MM.1S (cell line): ENCODE measurements at regions not wholly inside any gene's neighbourhood (a gene's known extent, or its start where the extent isn't known, plus 50 kb on each side); places are given as distances from the start of the nearest gene placed in this dataset.
"Not testable (repeated sequence)": the region's sequence is repeated elsewhere in the genome, so short reads cannot be mapped to it uniquely, and the experiment has no call there.

Source experiments
- DNase-seq: peaks from one replicate; pipeline ENCODE4 v3.0.0-alpha.2; 2015
- H2AFZ ChIP-seq: fragments of 300-600 bp; sonication (generic); 2 replicates; pipeline ENCODE4 v1.6.0; 2016; ENCODE audit warnings: antibody characterized with exemption, low read length
- H3F3A ChIP-seq: fragments of 300-600 bp; sonication (generic); 2 replicates; pipeline ENCODE4 v1.6.1; 2016; ENCODE audit warnings: mild to moderate bottlenecking, antibody characterized with exemption, low read length, moderate library complexity, mixed read lengths; ENCODE audit not compliant: insufficient read depth
- H3K27ac ChIP-seq: fragments of 300-600 bp; sonication (generic); 2 replicates; pipeline ENCODE4 v1.5.1; 2016; ENCODE audit warnings: mild to moderate bottlenecking, low read length
- H3K27me3 ChIP-seq: fragments of 300-600 bp; sonication (generic); replicated peaks from 2 replicates; pipeline ENCODE4 v1.6.0; 2016; ENCODE audit warnings: low read length; ENCODE audit not compliant: insufficient read depth
- H3K36me3 ChIP-seq: fragments of 300-600 bp; sonication (generic); replicated peaks from 2 replicates; pipeline ENCODE4 v1.6.1; 2016; ENCODE audit warnings: mild to moderate bottlenecking, low read length, mixed read lengths; ENCODE audit not compliant: insufficient read depth
- H3K4me1 ChIP-seq: fragments of 300-600 bp; sonication (generic); 2 replicates; pipeline ENCODE4 v1.6.1; 2016; ENCODE audit warnings: low read length, mixed read lengths
- H3K4me2 ChIP-seq: fragments of 300-600 bp; sonication (generic); 2 replicates; pipeline ENCODE4 v1.6.0; 2016; ENCODE audit warnings: low read depth, low read length
- H3K4me3 ChIP-seq: fragments of 300-600 bp; sonication (generic); 2 replicates; pipeline ENCODE4 v1.5.1; 2016; ENCODE audit warnings: low read length, mixed read lengths
- H3K79me2 ChIP-seq: fragments of 300-600 bp; sonication (generic); 2 replicates; pipeline ENCODE4 v1.6.1; 2016; ENCODE audit warnings: mixed run types, low read length, mixed read lengths
- H3K9ac ChIP-seq: fragments of 300-600 bp; sonication (generic); 2 replicates; pipeline ENCODE4 v1.6.1; 2016; ENCODE audit warnings: low read length, mixed read lengths
- H3K9me2 ChIP-seq: fragments of 300-600 bp; sonication (generic); replicated peaks from 2 replicates; pipeline ENCODE4 v1.6.1; 2016; ENCODE audit warnings: mild to moderate bottlenecking, low read length, mixed read lengths; ENCODE audit not compliant: insufficient read depth
- H3K9me3 ChIP-seq: fragments of 300-600 bp; sonication (generic); replicated peaks from 2 replicates; pipeline ENCODE4 v1.6.1; 2016; ENCODE audit warnings: mild to moderate bottlenecking, low read length, mixed read lengths; ENCODE audit not compliant: insufficient read depth
- H4K20me1 ChIP-seq: fragments of 300-600 bp; sonication (generic); 2 replicates; pipeline ENCODE4 v1.6.1; 2016; ENCODE audit warnings: mild to moderate bottlenecking, low read length, moderate library complexity, mixed read lengths; ENCODE audit not compliant: insufficient read depth
- CTCF ChIP-seq: fragments of 300-600 bp; sonication (generic); IDR thresholded peaks from 2 replicates; pipeline ENCODE4 v1.5.1; 2016; ENCODE audit warnings: antibody characterized with exemption, low read length, mixed read lengths
- EZH2 ChIP-seq: fragments of 300-600 bp; sonication (generic); optimal IDR thresholded peaks from 2 replicates; pipeline ENCODE3; 2017; ENCODE audit warnings: low read depth, mild to moderate bottlenecking, antibody characterized with exemption, low read length, mixed read lengths
- EZH2phosphoT487 ChIP-seq: fragments of 300-600 bp; sonication (generic); IDR thresholded peaks from 2 replicates; pipeline ENCODE4 v1.6.1; 2018; ENCODE audit warnings: antibody characterized with exemption, low read length

- H3K9me3 ChIP-seq: no peaks in the 10 kb centered on the region
- H4K20me1 ChIP-seq: no peaks in the 10 kb centered on the region
- TF ChIP-seq EZH2 (no peak), EZH2phosphoT487 (no peak), CTCF (no peak)
- DNase-seq: no peak
- no peaks in the 10 kb centered on the region for H3K27me3 ChIP-seq
- H3K27ac ChIP-seq: no peak overlapping the region
- no peaks in the 10 kb centered on the region for H3F3A ChIP-seq
- no peak overlapping the region for H3K4me3 ChIP-seq
- no peaks in the 10 kb centered on the region for H3K36me3 ChIP-seq
- no peak overlapping the region for H3K4me2 ChIP-seq
- H3K9me2 ChIP-seq: no peaks in the 10 kb centered on the region
- no peaks in the 10 kb centered on the region for H3K79me2 ChIP-seq
- no peaks in the 10 kb centered on the region for H3K4me1 ChIP-seq
- no peak overlapping the region for H3K9ac ChIP-seq
- no peak overlapping the region for H2AFZ ChIP-seq
Measured at GRCh38 chr13:50179977-50180376, 164.7 kb downstream of the KCNRG start.

GRCh38 chr13:50185769-50186763 lies 170.8 kb downstream of the KCNRG start:
- not testable (repeated sequence) for H2AFZ ChIP-seq, H3K79me2 ChIP-seq, H3K4me3 ChIP-seq, DNase-seq, H3K27ac ChIP-seq, H3K4me1 ChIP-seq, H3K27me3 ChIP-seq, H4K20me1 ChIP-seq, H3K9me2 ChIP-seq, H3K9ac ChIP-seq, H3K4me2 ChIP-seq, H3K9me3 ChIP-seq, H3K36me3 ChIP-seq, H3F3A ChIP-seq

- no peaks in the 10 kb centered on the region for H3K9me3 ChIP-seq
- H3K4me1 ChIP-seq: no peaks in the 10 kb centered on the region
- no peak for DNase-seq
- H3K79me2 ChIP-seq: no peaks in the 10 kb centered on the region
- no peak overlapping the region for H3K27ac ChIP-seq
- H4K20me1 ChIP-seq: no peaks in the 10 kb centered on the region
- H3K9ac ChIP-seq: no peak overlapping the region
- H2AFZ ChIP-seq: no peak overlapping the region
- H3F3A ChIP-seq: no peaks in the 10 kb centered on the region
- no peak overlapping the region for H3K4me2 ChIP-seq
- no peak overlapping the region for H3K4me3 ChIP-seq
- H3K27me3 ChIP-seq: no peaks in the 10 kb centered on the region
- H3K36me3 ChIP-seq: no peaks in the 10 kb centered on the region
- TF ChIP-seq EZH2phosphoT487: no peak
- TF ChIP-seq CTCF: no peak
- TF ChIP-seq EZH2: no peak
- H3K9me2 ChIP-seq: no peaks in the 10 kb centered on the region
Measured at GRCh38 chr13:50187352-50188029, 172.2 kb downstream of the KCNRG start.

- no peak for TF ChIP-seq CTCF
- no peak for TF ChIP-seq EZH2
- no peak for TF ChIP-seq EZH2phosphoT487
- Histone ChIP-seq H3K9me2 (no peaks in the 10 kb centered on the region), H3F3A (no peaks in the 10 kb centered on the region), H3K27me3 (no peaks in the 10 kb centered on the region), H3K4me1 (no peaks in the 10 kb centered on the region), H3K9ac (no peak overlapping the region), H3K36me3 (no peaks in the 10 kb centered on the region), H3K27ac (no peak overlapping the region), H3K4me3 (no peak overlapping the region), H4K20me1 (no peaks in the 10 kb centered on the region), H3K9me3 (no peaks in the 10 kb centered on the region), H3K79me2 (no peaks in the 10 kb centered on the region), H2AFZ (no peak overlapping the region), H3K4me2 (no peak overlapping the region)
- DNase-seq: no peak
Measured at GRCh38 chr13:50188696-50189095, 173.5 kb downstream of the KCNRG start.
